KMS-11 (cell line): ENCODE measurements at regions not wholly inside any gene's neighbourhood (a gene's known extent, or its start where the extent isn't known, plus 50 kb on each side); places are given as distances from the start of the nearest gene placed in this dataset.

Experiments used
- H2AFZ ChIP-seq: fragments of 200-600 bp; sonication (generic); 2 replicates; pipeline ENCODE4 v1.6.1; 2016; ENCODE audit warnings: antibody characterized with exemption, mixed run types, low read depth
- H3K27ac ChIP-seq: fragments of 200-600 bp; sonication (generic); 2 replicates; pipeline ENCODE4 v1.6.1; 2016; ENCODE audit warnings: mild to moderate bottlenecking, mixed run types
- H3K27me3 ChIP-seq: fragments of 200-600 bp; sonication (generic); 2 replicates; pipeline ENCODE4 v1.6.1; 2017; ENCODE audit warnings: mild to moderate bottlenecking, low read depth, mixed run types, moderate library complexity; ENCODE audit not compliant: insufficient read depth
- H3K36me3 ChIP-seq: fragments of 200-600 bp; sonication (generic); 2 replicates; pipeline ENCODE4 v1.6.1; 2017; ENCODE audit warnings: mild to moderate bottlenecking, mixed run types; ENCODE audit not compliant: insufficient read depth
- H3K4me1 ChIP-seq: fragments of 200-600 bp; sonication (generic); 2 replicates; pipeline ENCODE4 v1.6.1; 2016; ENCODE audit warnings: mild to moderate bottlenecking, low read depth, mixed run types; ENCODE audit not compliant: poor library complexity, severe bottlenecking
- H3K4me2 ChIP-seq: fragments of 200-600 bp; sonication (generic); 2 replicates; pipeline ENCODE4 v1.7.0; 2016; ENCODE audit warnings: mild to moderate bottlenecking, mixed run types
- H3K4me3 ChIP-seq: fragments of 200-600 bp; sonication (generic); IDR thresholded peaks from 2 replicates; pipeline ENCODE4 v1.6.1; 2017; ENCODE audit warnings: low read depth, low read length, mixed read lengths; ENCODE audit not compliant: insufficient read depth
- H3K79me2 ChIP-seq: fragments of 200-600 bp; sonication (generic); 2 replicates; pipeline ENCODE4 v1.6.1; 2016; ENCODE audit warnings: low read depth, mixed run types; ENCODE audit not compliant: insufficient read depth
- H3K9ac ChIP-seq: fragments of 200-600 bp; sonication (generic); 2 replicates; pipeline ENCODE4 v1.6.1; 2016; ENCODE audit warnings: mild to moderate bottlenecking, mixed run types
- H4K20me1 ChIP-seq: fragments of 200-600 bp; sonication (generic); 2 replicates; pipeline ENCODE4 v1.6.1; 2016; ENCODE audit warnings: mild to moderate bottlenecking, mixed run types; ENCODE audit not compliant: insufficient read depth
- TF ChIP-seq, protein P1 (sequence below): fragments of 200-600 bp; sonication (generic); conservative IDR thresholded peaks from 2 replicates; pipeline ENCODE4 v1.6.1; 2017; ENCODE audit warnings: low read depth, mild to moderate bottlenecking, antibody characterized with exemption, low read length, moderate library complexity, mixed read lengths

GRCh38 chr6:155687645-155688044 is 232.0 kb upstream of the NOX3 start:
- Histone ChIP-seq H3K36me3 (no peaks in the 10 kb centered on the region), H3K4me3 (no peak overlapping the region), H3K9ac (no peak overlapping the region), H3K27ac (no peak overlapping the region), H3K4me1 (no peaks in the 10 kb centered on the region), H3K27me3 (no peaks in the 10 kb centered on the region), H4K20me1 (no peaks in the 10 kb centered on the region), H3K79me2 (no peaks in the 10 kb centered on the region), H2AFZ (no peak overlapping the region), H3K4me2 (no peak overlapping the region)
- TF ChIP-seq, protein P1, sequence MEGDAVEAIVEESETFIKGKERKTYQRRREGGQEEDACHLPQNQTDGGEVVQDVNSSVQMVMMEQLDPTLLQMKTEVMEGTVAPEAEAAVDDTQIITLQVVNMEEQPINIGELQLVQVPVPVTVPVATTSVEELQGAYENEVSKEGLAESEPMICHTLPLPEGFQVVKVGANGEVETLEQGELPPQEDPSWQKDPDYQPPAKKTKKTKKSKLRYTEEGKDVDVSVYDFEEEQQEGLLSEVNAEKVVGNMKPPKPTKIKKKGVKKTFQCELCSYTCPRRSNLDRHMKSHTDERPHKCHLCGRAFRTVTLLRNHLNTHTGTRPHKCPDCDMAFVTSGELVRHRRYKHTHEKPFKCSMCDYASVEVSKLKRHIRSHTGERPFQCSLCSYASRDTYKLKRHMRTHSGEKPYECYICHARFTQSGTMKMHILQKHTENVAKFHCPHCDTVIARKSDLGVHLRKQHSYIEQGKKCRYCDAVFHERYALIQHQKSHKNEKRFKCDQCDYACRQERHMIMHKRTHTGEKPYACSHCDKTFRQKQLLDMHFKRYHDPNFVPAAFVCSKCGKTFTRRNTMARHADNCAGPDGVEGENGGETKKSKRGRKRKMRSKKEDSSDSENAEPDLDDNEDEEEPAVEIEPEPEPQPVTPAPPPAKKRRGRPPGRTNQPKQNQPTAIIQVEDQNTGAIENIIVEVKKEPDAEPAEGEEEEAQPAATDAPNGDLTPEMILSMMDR, result no peak

DNA sequence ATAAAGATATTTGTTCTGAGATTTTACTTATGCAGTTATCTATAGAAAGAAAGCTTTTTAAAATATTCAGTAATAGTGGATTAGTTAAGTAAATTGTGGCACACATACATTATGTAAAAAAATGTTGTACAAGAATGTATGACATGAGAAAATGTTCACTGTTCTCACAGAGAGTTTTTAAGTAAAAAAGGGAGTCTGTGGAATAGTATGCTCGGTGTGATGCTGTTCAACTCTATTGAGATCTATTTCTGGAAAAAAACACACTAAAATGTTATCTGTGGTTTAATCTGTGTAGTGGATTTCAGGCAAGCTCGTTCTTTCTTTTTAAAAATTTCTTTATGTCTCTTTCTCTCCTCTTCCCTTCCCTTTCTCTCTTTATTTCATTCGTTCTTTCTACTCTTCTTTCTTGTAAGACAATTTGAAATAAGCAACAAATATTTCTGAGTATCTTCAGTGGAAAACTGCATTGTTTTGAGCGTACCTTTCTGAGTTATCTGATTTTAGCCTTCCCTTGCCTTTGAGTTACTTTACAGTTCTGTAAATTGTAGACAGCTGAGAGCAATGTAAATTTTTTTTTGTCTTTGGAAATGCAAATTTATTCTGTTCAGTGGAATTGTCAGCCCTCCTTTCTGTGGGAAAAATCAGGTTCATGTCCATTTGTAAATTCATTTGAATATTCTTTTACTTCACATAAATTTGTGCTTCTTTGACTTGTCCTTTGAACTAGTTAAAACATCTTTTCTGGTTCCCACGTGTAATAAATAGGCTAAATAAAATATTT is 229.0 kb upstream of the NOX3 start:
- H3K4me3 ChIP-seq, result no peak overlapping the region
- H3K27ac ChIP-seq, result no peak overlapping the region
- H3K27me3 ChIP-seq, result no peaks in the 10 kb centered on the region
- H3K9ac ChIP-seq, result no peak overlapping the region
- no peaks in the 10 kb centered on the region for H3K4me1 ChIP-seq
- H3K79me2 ChIP-seq, result no peaks in the 10 kb centered on the region
- TF ChIP-seq, protein P1, result no peak
- no peak overlapping the region for H2AFZ ChIP-seq
- H3K36me3 ChIP-seq, result no peaks in the 10 kb centered on the region
- no peaks in the 10 kb centered on the region for H4K20me1 ChIP-seq
- H3K4me2 ChIP-seq, result no peak overlapping the region

DNA sequence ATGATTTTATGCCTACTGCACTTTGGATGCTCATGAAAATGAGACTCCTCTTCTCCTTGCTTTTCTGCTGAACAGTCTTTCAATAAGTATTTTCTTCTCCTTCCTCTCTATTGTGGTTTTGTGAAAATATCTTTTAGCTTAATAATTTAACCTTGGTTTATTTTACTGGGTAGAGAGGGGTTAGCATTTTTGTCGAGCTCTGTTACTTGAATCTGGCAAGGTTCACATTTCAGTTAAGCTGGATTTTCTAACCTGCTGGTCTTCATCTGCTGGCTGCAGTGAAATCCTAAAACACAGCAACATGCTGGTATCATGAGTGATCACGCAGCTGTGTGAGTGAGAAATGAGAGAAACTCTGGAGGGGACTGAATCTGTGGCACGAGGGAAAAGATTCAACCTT is 222.7 kb upstream of the NOX3 start:
- no peaks in the 10 kb centered on the region for H3K4me1 ChIP-seq
- no peak overlapping the region for H3K4me3 ChIP-seq
- no peaks in the 10 kb centered on the region for H3K79me2 ChIP-seq
- H3K36me3 ChIP-seq, result no peaks in the 10 kb centered on the region
- no peak overlapping the region for H3K4me2 ChIP-seq
- no peak overlapping the region for H3K27ac ChIP-seq
- no peak overlapping the region for H3K9ac ChIP-seq
- H3K27me3 ChIP-seq, result no peaks in the 10 kb centered on the region
- H4K20me1 ChIP-seq, result no peaks in the 10 kb centered on the region
- no peak overlapping the region for H2AFZ ChIP-seq
- TF ChIP-seq, protein P1, result no peak

DNA sequence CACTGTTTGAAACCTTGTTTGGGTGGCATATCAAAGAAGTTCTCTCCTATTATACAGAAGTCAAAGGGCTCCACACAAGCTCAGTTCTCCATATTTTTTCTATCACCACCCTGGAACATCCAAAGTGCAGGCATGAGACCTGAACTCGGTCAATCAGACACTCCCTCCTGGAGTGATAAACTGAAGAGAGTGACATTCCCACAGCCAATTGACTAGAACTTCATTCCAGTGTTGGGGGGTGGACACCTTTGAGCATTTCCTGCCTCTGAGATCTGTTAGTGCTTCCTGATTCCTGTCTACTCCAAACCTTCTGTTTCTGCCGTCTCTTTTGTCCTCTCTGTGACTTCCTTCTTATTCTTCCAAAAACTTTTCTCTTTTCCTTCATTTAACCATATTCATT is 220.7 kb upstream of the NOX3 start:
- Histone ChIP-seq H3K4me2 (no peak overlapping the region), H3K79me2 (no peaks in the 10 kb centered on the region), H2AFZ (no peak overlapping the region), H3K27ac (no peak overlapping the region), H3K9ac (no peak overlapping the region), H3K27me3 (no peaks in the 10 kb centered on the region), H3K4me1 (no peaks in the 10 kb centered on the region), H4K20me1 (no peaks in the 10 kb centered on the region), H3K36me3 (no peaks in the 10 kb centered on the region), H3K4me3 (no peak overlapping the region)
- TF ChIP-seq, protein P1, result no peak
